Vagina (tissue), 2 donors: ENCODE measurements at regions not wholly inside any gene's neighbourhood (a gene's known extent, or its start where the extent isn't known, plus 50 kb on each side); places are given as distances from the start of the nearest gene placed in this dataset.

Experiments used
- POLR2A ChIP-seq, 2 donors: fragments of 450-650 bp; IDR thresholded peaks; one replicate each; pipeline ENCODE4 v1.6.1; 2017; ENCODE audit warnings: antibody characterized with exemption in 2 of 2, mild to moderate bottlenecking in 2 of 2, moderate library complexity in 2 of 2
- POLR2AphosphoS5 ChIP-seq, 2 donors: sonication (generic); formaldehyde crosslinking; IDR thresholded peaks; one replicate each; pipeline ENCODE4 v1.9.0; 2017; ENCODE audit warnings: antibody characterized with exemption in 2 of 2, mild to moderate bottlenecking in 2 of 2, low read depth in 1 of 2; ENCODE audit not compliant: insufficient read depth in 1 of 2
- TF ChIP-seq, protein P1 (sequence below), 3 experiments: fragments of 450-650 bp in 2 of 3; fragments of 200-600 bp in 1 of 3; sonication (generic) in 1 of 3; IDR thresholded peaks; one replicate each; pipeline ENCODE4 v1.5.1; 2017 to 2019; ENCODE audit warnings: antibody characterized with exemption in 3 of 3, mild to moderate bottlenecking in 2 of 3, moderate library complexity in 2 of 3

DNA sequence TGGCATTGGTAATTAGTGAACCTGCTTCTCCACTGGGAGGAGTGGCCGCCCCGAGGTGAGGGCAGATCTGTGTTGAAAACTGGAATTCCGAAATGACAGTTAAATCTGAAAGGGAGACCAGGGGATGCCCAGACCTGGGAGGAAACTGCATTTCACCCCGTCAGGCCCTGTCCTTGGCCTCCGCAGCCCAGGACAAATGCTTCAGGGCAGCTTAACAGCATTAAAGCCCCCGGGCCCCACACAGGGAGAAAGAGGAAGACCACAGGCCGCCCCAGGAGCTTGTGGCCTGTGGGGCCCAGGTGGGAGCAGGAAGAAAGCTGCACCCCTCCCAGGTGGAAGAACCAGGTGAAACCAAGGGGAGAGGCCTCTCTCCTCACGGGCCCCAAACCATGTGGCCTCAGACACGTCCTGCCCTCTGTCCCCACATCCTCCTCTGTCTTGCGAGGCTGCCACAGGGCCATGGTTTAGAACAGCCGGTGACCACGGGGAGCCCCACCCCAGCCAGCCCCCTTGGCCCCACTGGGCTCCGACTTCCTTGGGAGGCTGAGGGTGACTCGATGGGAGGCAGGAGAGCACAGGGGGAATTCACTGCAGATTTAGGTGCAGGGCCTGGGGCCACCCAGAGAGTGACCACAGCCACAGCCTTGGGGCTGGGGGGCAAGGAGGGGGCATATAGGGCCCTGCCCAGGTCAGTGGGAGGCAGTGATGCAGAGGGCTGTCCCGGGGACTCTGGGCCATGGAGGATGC, 265.4 kb downstream of the ADGRD1 start:
- TF ChIP-seq, protein P1, sequence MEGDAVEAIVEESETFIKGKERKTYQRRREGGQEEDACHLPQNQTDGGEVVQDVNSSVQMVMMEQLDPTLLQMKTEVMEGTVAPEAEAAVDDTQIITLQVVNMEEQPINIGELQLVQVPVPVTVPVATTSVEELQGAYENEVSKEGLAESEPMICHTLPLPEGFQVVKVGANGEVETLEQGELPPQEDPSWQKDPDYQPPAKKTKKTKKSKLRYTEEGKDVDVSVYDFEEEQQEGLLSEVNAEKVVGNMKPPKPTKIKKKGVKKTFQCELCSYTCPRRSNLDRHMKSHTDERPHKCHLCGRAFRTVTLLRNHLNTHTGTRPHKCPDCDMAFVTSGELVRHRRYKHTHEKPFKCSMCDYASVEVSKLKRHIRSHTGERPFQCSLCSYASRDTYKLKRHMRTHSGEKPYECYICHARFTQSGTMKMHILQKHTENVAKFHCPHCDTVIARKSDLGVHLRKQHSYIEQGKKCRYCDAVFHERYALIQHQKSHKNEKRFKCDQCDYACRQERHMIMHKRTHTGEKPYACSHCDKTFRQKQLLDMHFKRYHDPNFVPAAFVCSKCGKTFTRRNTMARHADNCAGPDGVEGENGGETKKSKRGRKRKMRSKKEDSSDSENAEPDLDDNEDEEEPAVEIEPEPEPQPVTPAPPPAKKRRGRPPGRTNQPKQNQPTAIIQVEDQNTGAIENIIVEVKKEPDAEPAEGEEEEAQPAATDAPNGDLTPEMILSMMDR (IDR thresholded peaks at IDR 0.05) = no peak
- TF ChIP-seq POLR2A (IDR thresholded peaks at IDR 0.05) = no peak
- no peak for TF ChIP-seq POLR2AphosphoS5 (IDR thresholded peaks at IDR 0.05; ENCODE audit: insufficient read depth in 1 of 2, low read depth in 1 of 2)
